ENCODE measurements at regions not wholly inside any gene's neighbourhood (a gene's known extent, or its start where the extent isn't known, plus 50 kb on each side); places are given as distances from the start of the nearest gene placed in this dataset.
"Not testable (repeated sequence)": the region's sequence is repeated elsewhere in the genome, so short reads cannot be mapped to it uniquely, and the experiment has no call there.

- DNase-seq, result no peak
Observed at GRCh38 chr14:47935332-47935731, 259.9 kb upstream of the MDGA2 start.

DNA sequence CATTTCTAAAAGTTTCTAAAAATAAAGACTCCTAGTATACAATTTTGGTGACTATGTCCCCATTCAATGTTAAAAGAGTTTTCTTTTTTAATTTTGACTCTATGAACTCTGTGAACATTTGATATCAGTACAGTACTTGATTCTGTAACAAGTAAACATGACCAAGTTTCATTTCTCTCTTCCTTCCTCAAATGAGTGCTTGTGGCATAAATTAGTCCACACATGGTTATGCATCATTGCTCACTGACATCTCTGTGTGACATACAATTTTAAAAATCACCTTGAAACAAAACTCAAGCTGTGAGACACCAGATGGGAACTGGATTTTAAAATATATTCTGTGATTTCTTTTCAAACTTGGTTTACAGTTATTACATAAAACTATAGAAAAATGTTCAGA is 253.9 kb upstream of the MDGA2 start:
- no peak for DNase-seq

- no peak for DNase-seq
Observed at GRCh38 chr14:47921133-47921532, 245.7 kb upstream of the MDGA2 start.

- no peak for DNase-seq
Observed at GRCh38 chr14:47919997-47920396, 244.6 kb upstream of the MDGA2 start.

DNA sequence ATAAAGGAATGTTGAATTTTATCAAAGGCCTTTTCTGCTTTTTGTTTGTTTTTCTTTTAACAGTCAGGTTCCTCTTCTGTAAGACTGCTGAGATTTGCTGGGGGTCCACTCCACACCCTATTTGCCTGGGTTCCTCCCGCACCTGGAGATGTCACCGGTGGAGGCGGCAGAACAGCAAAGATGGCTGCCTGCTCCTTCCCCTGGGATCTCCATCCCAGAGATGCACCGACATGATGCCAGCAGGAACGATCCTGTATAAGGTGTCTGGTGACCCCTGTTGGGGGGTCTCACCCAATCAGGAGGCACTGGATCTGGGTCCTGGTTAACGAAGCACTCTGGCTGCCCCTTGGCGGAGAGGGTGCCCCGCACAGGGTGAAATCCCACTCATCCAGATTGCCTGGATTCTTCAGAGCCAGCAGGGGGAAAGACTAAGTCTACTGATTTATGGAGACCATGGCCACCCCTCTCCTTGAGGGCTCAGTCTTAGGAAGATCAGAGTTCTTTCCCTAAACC is 244.0 kb upstream of the MDGA2 start:
- no peak for DNase-seq

DNA sequence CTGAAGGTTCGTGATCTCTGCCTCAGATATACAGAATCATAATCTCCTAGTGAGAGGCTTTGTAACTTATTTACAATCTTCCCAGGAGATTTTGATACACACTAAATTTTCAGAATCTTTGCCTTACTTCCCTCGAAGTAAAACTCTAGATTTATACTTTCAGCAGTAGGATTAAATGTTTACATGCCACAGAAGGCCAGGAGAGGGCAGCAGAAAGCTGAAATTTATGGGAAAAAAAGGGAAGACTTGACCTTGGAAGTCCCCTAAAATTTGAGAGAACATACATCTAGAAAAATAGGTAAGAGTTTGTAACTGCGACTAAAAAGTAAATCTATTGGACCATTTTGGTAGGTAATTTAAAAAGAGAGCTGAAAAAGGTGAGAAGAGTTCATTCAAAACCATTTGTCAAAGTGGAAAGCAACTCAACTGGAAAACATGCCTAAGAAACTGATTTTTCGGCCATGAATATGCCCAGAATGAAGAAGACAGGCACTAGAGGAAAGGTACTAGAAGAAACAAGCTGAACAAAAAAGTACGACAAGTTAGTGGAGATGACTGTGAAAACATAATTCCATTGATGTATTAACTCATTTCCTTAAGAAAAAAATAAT is 242.0 kb upstream of the MDGA2 start:
- DNase-seq, result no peak

DNA sequence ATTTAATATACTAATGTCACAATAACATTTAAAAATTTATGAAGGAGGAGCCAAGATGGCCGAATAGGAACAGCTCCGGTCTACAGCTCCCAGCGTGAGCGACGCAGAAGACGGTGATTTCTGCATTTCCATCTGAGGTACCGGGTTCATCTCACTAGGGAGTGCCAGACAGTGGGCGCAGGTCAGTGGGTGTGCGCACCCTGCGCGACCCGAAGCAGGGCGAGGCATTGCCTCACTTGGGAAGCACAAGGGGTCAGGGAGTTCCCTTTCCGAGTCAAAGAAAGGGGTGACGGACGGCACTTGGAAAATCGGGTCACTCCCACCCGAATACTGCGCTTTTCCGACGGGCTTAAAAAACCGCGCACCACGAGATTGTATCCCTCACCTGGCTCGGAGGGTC is 225.7 kb upstream of the MDGA2 start:
- DNase-seq, result not testable (repeated sequence)

GRCh38 chr14:47899685-47900084 is 224.3 kb upstream of the MDGA2 start:
- DNase-seq, result no peak

DNA sequence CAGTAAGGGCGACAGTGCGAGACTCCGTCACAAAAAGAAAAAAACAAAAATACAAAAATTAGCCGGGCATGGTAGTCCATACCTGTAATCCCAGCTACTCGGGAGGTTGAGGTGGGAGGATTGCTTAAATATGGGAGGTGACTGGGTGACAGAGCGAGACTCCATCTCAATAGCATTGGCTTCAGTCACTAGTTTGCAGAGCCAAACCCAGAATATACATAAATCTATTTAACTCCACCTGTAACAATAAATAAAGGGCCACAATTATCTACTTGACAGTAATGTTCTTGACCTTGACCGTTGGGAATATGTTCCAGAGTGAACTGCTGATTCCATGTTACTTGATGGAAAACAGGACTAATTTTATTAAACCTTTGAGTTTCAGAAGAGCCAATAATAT is 198.9 kb upstream of the MDGA2 start:
- no peak for DNase-seq

DNA sequence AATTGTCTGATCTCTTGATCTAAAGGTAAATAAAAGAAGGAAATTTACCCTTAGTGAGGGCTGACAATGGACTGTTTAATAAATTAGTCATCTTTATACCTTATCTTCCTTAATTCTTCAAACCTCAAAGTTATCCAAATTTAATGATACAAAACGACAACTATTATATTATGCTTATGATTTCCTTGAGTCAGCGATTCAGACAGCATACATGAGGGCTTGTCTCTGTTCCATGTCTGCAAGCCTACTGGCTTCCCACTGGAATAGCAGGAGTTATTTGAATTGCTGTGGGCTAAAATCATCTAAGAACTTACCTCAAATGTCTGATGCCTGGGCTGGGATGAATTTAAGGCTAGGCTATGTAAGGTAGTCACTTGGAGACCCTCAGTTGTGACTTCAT is 197.2 kb upstream of the MDGA2 start:
- DNase-seq, result no peak

DNA sequence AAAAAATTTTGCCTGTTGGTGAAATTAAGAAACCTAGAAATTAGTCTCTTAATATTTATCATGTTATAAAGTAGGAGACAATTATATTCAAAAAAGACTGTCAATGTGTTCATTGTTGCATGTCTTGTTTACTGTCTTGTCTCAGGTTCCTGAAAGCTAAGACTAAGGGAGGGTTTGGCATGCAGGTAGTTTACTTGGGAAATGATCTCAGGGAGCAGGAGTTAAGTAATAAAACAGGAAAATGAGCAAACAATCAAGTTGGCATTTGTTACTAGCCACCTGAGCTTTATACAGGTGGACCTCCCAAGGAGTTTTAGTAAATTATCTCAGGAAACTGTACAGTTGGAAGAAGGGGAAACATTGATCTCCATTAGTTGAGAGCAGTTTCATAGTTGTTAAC is 188.0 kb upstream of the MDGA2 start:
- no peak for DNase-seq

- no peak for DNase-seq
Observed at GRCh38 chr14:47857646-47858045, 182.2 kb upstream of the MDGA2 start.

GRCh38 chr14:47852278-47852677 is 176.9 kb upstream of the MDGA2 start:
- no peak for DNase-seq

DNA sequence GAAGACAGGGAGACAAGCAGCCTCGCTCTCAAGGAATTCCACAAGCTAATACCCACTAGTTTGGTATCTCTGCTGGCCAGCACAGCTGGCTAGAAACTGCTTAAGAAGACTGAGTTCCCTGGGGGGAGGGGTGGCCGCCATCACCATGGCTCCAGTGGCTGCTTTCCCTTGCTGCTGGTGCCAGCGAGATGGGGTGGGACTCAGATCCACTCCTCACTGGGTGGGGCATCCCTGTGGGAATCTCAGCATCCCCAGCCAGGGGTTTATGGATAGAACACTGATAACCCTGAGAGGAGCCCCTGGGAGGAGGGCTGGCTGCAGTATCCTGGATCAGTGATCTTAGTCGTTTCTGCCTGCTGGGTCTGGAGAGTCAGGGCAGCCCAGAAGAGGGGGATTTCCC is 170.6 kb upstream of the MDGA2 start:
- DNase-seq, result no peak

- no peak for DNase-seq
Observed at GRCh38 chr14:47843236-47843635, 167.8 kb upstream of the MDGA2 start.

DNA sequence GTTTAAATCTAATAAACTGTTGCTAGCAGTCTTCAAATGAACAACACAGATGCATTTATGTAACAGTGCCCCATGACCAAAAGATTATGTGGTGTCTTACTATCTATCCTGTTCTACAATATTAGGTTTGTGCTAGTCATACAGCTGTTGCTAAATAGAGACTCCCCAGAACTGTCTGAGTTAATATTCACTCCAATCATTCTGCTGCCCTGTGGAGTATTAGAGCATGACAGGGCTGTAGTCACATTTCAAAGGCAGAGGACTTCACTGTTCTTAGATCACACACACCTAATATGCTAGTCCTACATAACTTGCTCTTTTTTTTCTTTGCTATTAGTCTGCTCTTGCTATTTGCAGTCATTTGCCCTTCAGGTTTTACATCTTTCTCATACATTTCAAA is 157.6 kb upstream of the MDGA2 start:
- DNase-seq, result no peak

DNA sequence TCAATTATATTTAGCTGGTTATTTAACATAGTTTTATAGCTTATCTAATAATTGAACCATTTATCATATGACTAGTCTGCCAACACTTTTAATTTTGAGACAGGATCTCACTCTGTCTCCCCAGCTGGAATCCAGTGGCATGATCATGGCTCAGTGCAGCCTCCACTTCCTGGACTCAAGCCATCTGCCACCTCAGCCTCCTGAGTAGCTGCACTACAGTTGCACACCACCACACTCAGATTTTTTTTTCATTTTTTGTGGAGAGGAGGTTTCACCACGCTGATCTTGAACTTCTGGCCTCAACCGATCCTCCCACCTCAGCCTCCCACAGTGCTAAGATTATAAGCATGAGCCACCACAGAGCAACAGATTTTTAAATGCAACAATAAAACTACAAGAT is 151.4 kb upstream of the MDGA2 start:
- DNase-seq, result no peak

GRCh38 chr14:47822326-47822725 is 146.9 kb upstream of the MDGA2 start:
- DNase-seq, result no peak

DNA sequence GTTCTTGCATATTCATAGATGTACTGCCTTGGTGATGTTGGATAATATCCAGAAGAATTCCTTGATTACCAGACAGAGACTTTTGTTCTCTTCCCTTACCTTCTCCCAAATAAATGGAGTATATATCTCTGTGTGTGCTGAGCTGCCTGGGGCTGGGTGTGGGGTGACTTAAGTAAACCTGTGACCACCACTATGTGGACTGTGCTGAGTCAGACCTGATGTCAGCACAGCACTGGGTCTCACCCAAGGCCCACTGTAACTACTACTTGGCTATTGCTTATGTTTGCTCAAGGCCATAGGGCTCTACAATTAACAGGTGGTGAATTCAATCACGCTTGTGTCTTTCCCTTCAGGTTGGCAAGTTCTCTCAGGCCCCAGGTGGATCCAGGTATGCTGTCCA is 145.7 kb upstream of the MDGA2 start:
- DNase-seq, result no peak

GRCh38 chr14:47790477-47790876 is 115.1 kb upstream of the MDGA2 start:
- no peak for DNase-seq

GRCh38 chr14:47785058-47785457 is 109.7 kb upstream of the MDGA2 start:
- no peak for DNase-seq

GRCh38 chr14:47778631-47779030 is 103.2 kb upstream of the MDGA2 start:
- DNase-seq, result no peak

DNA sequence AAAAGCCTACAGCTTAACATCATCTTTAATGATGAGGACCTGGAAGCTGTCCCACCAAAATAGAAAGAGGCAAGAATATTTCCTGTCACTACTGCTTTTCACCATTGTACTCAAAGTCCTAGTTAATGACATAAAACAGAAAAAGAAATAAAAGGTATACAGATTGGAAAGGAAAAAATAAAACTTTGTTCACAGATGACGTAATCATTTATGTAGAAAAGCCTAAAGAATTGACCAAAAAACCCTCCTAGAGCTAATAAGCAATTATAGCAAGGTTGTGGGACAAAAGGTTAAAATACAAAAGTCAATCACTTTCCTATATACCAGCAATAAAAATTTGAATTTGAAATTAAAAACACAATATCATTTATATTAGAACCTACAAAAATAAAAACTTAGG is 97.2 kb upstream of the MDGA2 start:
- DNase-seq, result no peak

DNA sequence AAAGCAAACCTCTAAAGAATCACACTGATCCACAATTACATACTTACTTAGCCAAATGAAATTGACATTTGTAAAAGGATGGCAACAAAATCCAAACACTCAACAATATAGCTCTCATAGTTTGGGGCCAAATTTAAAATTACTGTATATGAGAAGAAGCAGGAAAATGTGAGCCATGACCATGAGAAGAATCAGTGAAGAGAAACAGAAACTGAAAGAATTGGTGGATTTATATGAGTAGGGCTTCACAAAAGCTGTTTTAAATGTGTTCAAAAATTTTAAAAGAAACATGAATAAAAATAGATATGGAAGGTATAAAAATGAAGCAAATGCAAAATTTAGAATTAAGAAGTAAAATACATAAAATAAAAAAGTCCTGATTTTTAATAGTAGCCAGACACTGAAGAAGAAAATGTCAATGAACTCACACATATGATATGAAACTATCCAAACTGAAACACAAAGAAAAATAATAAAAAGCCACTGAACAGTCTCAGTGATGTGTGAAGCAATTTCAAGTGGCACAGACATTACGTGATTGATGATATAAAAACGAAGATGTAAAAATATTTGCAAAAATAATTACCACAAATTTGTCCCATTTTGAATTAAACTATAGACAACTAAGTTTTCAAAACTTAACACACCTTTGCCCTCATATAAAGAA is 87.9 kb upstream of the MDGA2 start:
- DNase-seq, result no peak

GRCh38 chr14:47746986-47747385 is 71.6 kb upstream of the MDGA2 start:
- no peak for DNase-seq

All from CD4-positive, alpha-beta T cell treated with Interferon alpha-2 for 1 hour (primary cell).